Chondrocyte (in vitro differentiated cells): ENCODE measurements at regions not wholly inside any gene's neighbourhood (a gene's known extent, or its start where the extent isn't known, plus 50 kb on each side); places are given as distances from the start of the nearest gene placed in this dataset.
A peak's percentile ranks its signal among the peaks of the same experiment; 100 is the strongest.

ENCODE experiments used
- DNase-seq: peaks from one replicate; pipeline ENCODE4 v3.0.0; 2021; ENCODE audit warnings: mixed read lengths, low spot score
- H3K27ac Mint-ChIP-seq: one replicate; pipeline ENCODE4 v1.8.0; 2021; ENCODE audit warnings: mild to moderate bottlenecking, moderate library complexity, mixed read lengths; ENCODE audit not compliant: unreplicated experiment
- H3K27me3 Mint-ChIP-seq: 2 replicates; pipeline ENCODE4 v1.8.0; 2021; ENCODE audit warnings: low read depth, mixed read lengths
- H3K36me3 Mint-ChIP-seq: 2 replicates; pipeline ENCODE4 v1.8.0; 2021; ENCODE audit warnings: low read depth, mixed read lengths
- H3K4me1 Mint-ChIP-seq: 2 replicates; pipeline ENCODE4 v1.8.0; 2021; ENCODE audit warnings: low read depth, mild to moderate bottlenecking, mixed read lengths
- H3K4me3 Mint-ChIP-seq: one replicate; pipeline ENCODE4 v1.8.0; 2021; ENCODE audit warnings: mild to moderate bottlenecking, moderate library complexity, mixed read lengths; ENCODE audit not compliant: unreplicated experiment
- H3K9me3 Mint-ChIP-seq: 2 replicates; pipeline ENCODE4 v1.8.0; 2021; ENCODE audit warnings: low read depth, mixed read lengths
- TF ChIP-seq, protein P1 (sequence below): fragments of 200-600 bp; sonication (generic); IDR thresholded peaks from 2 replicates; pipeline ENCODE4 v1.5.0; 2021; ENCODE audit warnings: antibody characterized with exemption, mild to moderate bottlenecking, moderate library complexity

DNA sequence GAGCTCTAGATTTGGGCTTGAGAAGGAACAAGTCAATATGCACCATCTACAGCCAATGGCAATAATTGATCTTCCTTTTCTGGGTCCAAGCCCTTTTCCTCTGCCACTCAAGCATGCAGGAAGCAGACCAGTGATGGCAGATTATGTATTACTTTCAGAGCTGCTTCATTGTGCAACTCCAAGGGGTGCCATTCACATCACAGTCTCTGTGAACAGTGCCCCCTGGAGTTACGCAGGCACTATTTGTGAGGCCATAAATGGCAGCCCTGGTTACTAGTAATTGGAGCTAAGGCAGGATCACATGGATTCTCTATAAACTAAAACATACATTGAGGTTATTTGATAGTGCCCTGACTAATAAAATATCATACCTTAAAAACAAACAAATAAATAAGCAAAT, 313.4 kb upstream of the SLC7A11 start:
- Mint-ChIP-seq H3K9me3 (peaks cover 2% of the 10 kb centered on the region), H3K27me3 (no peaks in the 10 kb centered on the region), H3K4me1 (peaks cover 4% of the 10 kb centered on the region), H3K36me3 (no peaks in the 10 kb centered on the region), H3K4me3 (no peak overlapping the region), H3K27ac (no peak overlapping the region)
- no peak for DNase-seq
- TF ChIP-seq, protein P1, sequence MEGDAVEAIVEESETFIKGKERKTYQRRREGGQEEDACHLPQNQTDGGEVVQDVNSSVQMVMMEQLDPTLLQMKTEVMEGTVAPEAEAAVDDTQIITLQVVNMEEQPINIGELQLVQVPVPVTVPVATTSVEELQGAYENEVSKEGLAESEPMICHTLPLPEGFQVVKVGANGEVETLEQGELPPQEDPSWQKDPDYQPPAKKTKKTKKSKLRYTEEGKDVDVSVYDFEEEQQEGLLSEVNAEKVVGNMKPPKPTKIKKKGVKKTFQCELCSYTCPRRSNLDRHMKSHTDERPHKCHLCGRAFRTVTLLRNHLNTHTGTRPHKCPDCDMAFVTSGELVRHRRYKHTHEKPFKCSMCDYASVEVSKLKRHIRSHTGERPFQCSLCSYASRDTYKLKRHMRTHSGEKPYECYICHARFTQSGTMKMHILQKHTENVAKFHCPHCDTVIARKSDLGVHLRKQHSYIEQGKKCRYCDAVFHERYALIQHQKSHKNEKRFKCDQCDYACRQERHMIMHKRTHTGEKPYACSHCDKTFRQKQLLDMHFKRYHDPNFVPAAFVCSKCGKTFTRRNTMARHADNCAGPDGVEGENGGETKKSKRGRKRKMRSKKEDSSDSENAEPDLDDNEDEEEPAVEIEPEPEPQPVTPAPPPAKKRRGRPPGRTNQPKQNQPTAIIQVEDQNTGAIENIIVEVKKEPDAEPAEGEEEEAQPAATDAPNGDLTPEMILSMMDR: peak; percentile 30

DNA sequence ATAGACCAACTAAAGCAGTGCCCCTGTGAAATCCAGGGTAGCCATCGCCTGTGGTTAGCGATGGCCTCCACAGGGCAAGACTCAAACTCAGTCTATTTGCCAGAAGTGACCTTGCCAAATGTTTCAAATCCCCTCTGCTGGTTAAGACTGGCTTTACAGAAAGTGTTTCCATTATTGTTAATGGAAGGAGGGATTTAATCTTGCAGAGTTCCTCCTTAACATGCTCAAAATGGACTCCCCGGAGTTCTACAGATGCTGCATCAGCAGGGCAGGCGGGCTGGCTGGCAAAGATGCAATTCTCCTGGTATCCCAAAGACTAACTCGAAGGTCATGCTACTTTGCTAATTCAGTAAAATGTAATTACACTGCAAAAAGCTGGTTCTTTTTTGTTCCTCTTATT, 313.0 kb upstream of the SLC7A11 start:
- H3K4me1 Mint-ChIP-seq: peaks cover 4% of the 10 kb centered on the region
- H3K9me3 Mint-ChIP-seq: peaks cover 2% of the 10 kb centered on the region
- H3K27ac Mint-ChIP-seq: no peak overlapping the region
- no peak for DNase-seq
- no peaks in the 10 kb centered on the region for H3K36me3 Mint-ChIP-seq
- H3K4me3 Mint-ChIP-seq: no peak overlapping the region
- TF ChIP-seq, protein P1: no peak
- no peaks in the 10 kb centered on the region for H3K27me3 Mint-ChIP-seq

DNA sequence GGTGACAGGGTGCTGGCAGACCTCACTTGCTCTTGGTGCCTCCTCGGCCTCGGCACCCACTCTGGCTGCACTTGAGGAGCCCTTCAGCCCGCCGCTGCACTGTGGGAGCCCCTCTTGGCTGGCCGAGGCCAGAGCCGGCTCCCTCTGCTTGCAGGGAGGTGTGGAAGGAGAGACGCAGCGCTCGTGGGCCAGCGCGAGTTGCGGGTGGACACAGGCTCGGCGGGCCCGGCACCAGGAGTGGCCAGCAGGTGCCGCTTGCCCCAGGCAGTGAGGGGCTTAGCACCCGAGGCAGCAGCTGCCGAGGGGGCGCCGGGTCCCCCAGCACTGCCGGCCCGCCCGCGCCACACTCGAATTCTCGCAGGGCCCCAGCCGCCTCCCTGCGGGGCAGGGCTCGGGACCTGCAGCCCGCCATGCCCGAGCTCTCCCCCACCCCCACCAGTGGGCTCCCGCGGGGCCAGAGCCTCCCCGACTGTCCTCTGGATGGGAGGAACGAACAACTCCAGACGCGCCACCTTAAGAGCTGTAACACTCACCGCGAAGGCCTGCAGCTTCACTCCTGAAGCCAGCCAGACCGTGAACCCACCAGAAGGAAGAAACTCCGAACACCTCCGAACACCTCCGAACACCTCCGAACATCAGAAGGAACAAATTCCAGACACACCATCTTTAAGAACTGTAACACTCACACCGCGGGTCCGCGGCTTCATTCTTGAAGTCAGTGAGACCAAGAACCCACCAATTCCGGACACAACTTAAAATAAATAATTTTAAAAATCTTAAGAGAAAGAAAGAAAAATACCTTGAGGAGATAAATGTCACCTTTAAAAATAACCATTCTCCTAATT, 311.1 kb upstream of the SLC7A11 start:
- peaks cover 2% of the 10 kb centered on the region for H3K9me3 Mint-ChIP-seq
- no peaks in the 10 kb centered on the region for H3K36me3 Mint-ChIP-seq
- TF ChIP-seq, protein P1: no peak
- no peaks in the 10 kb centered on the region for H3K4me1 Mint-ChIP-seq
- H3K27ac Mint-ChIP-seq: no peak overlapping the region
- DNase-seq: peak; percentile 86
- H3K27me3 Mint-ChIP-seq: no peaks in the 10 kb centered on the region
- H3K4me3 Mint-ChIP-seq: no peak overlapping the region

DNA sequence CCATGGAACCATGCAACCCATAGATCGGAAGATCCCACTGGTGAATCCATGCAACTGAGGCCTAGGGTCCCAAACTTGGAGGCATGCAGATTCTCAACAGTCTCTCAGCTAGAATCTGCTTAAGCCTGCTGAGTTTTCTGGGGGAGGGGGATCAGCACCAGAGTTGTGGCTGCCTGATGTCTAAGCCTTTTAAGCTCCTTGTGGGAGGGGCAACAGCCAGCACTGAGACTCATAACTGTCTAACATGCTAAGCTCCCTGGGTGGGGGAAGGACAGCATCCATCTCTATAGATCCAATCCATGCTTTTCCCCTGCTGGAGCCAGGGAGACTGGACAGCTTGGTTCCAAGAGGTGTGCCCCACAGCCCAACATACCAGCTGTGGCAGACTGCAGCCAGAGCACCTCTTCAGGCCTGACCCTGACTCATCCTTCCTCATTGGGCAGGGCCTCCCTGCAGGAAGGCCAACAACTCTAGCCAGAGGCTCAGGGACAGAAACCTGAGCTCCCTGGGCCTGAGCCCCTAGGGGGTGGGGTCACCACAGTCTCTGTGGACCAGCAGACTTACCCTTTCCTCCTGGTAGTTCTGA, 300.1 kb upstream of the SLC7A11 start:
- Mint-ChIP-seq H3K27ac (no peak overlapping the region), H3K4me3 (no peak overlapping the region), H3K9me3 (peaks cover 22% of the 10 kb centered on the region), H3K36me3 (peaks cover 11% of the 10 kb centered on the region), H3K4me1 (peaks cover 5% of the 10 kb centered on the region), H3K27me3 (no peaks in the 10 kb centered on the region)
- DNase-seq: no peak
- TF ChIP-seq, protein P1: no peak

DNA sequence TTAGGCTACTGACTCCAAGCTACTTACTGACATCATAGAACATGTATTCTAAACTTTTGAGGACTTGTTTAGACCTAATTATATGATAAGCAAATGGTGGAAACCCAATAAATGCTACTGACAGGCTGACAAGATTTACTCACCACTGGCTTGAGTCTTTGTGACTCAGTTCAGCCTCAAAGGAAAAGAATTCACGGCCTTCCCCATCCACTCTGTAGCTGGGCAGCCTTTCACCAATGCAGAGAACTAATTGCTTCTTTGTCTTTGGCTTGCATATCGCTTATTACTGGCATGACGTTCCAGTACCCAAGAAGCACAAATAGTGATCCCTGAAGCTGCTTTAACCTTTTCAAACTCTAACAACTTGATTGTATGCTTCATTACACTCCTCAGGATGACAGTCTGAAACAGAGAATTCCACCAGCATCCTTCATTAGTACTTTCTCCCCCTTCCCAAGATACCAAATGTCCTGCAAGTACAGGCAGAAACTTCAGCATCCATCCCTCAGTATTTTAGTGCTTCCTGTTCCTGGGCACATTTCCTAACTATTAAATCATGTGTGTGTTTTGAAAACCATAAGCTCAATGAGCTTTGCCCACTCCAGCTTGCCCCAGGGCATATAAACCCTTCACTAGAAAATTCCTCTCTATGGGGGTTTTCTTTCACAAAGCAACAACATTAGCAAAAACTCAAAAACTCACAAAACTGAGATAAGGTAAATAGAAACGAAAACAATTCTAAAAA, 298.1 kb upstream of the SLC7A11 start:
- no peak for DNase-seq
- TF ChIP-seq, protein P1: no peak
- Mint-ChIP-seq H3K27ac (no peak overlapping the region), H3K9me3 (peaks cover 16% of the 10 kb centered on the region), H3K4me3 (no peak overlapping the region), H3K27me3 (no peaks in the 10 kb centered on the region), H3K36me3 (peaks cover 6% of the 10 kb centered on the region), H3K4me1 (peaks cover 6% of the 10 kb centered on the region)
